Keratinocyte (primary cell): ENCODE measurements at regions not wholly inside any gene's neighbourhood (a gene's known extent, or its start where the extent isn't known, plus 50 kb on each side); places are given as distances from the start of the nearest gene placed in this dataset.

Source experiments
- EZH2 ChIP-seq: IDR thresholded peaks from one replicate; pipeline ENCODE4 v1.6.1; 2012; ENCODE audit warnings: inconsistent platforms, mild to moderate bottlenecking, low read length, moderate library complexity
- TF ChIP-seq, protein P1 (sequence below), 3 experiments: IDR thresholded peaks in 1 of 3; conservative IDR thresholded peaks in 1 of 3; optimal IDR thresholded peaks in 1 of 3; 2 replicates in 2 of 3; 3 replicates in 1 of 3; pipeline versions ENCODE3 to v1.5.1; 2011; ENCODE audit warnings: low read length in 3 of 3, mild to moderate bottlenecking in 3 of 3, moderate library complexity in 2 of 3, control low read depth in 1 of 3, inconsistent platforms in 1 of 3; ENCODE audit not compliant: insufficient read depth in 2 of 3; ENCODE audit errors: extremely low read depth in 1 of 3

DNA sequence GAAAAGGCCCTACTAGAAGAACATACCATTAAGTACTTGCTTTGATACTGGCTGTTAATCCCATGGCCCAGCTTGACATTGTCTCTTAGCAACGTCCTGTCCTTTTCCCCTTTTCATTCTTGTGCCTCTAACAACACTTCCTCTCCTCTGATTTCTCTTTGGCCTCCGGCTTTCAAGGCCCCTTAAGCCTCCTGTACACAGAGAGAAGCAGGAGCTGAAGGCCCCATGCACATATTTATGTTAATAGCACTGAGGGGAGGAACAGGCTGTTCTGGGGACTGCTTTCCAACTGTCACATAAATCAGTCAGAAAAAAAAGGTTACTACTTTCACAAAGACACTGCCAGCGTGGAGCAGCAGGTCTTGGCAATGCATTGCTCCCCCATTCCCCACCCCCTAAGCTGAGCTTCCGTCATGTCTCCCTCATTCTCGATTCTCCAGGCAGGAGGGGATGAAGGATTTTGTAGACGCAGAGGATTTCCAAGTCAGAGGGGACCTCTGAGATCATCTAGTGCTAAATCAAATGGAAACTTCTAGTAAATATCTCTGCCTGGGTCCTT, 257.4 kb upstream of the ADAMTS9 start:
- TF ChIP-seq, protein P1, sequence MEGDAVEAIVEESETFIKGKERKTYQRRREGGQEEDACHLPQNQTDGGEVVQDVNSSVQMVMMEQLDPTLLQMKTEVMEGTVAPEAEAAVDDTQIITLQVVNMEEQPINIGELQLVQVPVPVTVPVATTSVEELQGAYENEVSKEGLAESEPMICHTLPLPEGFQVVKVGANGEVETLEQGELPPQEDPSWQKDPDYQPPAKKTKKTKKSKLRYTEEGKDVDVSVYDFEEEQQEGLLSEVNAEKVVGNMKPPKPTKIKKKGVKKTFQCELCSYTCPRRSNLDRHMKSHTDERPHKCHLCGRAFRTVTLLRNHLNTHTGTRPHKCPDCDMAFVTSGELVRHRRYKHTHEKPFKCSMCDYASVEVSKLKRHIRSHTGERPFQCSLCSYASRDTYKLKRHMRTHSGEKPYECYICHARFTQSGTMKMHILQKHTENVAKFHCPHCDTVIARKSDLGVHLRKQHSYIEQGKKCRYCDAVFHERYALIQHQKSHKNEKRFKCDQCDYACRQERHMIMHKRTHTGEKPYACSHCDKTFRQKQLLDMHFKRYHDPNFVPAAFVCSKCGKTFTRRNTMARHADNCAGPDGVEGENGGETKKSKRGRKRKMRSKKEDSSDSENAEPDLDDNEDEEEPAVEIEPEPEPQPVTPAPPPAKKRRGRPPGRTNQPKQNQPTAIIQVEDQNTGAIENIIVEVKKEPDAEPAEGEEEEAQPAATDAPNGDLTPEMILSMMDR (optimal IDR thresholded peaks at IDR 0.05 in 1 of 3, IDR thresholded peaks at IDR 0.05 in 1 of 3, conservative IDR thresholded peaks at IDR 0.05 in 1 of 3; ENCODE audit: extremely low read depth in 1 of 3, insufficient read depth in 2 of 3, low read length in 3 of 3): no peak
- no peak for TF ChIP-seq EZH2
